HCT116 (cell line): ENCODE measurements at regions not wholly inside any gene's neighbourhood (a gene's known extent, or its start where the extent isn't known, plus 50 kb on each side); places are given as distances from the start of the nearest gene placed in this dataset.

Experiments
- ATAC-seq: fragments of 200-7000 bp; cut with Tn5 transposase; 2 replicates; pipeline ENCODE4 v1.9.1; 2020; ENCODE audit warnings: mild to moderate bottlenecking, moderate library complexity
- BruUV-seq: library from RNA; stranded (reverse); fragments of 400-500 nt; replicated peaks from 2 replicates; lab custom pipeline; 2021; lab: Mats Ljungman, UMichigan
- CTCF ChIA-PET: fragments of 300-600 bp; sonication (Branson Sonifier 250); formaldehyde crosslinking; loops from one replicate; lab custom pipeline; 2021; ENCODE audit warnings: antibody characterized with exemption; lab: Charles Lee
- POLR2A ChIA-PET: fragments of 300-600, 350-600 bp; sonication (Branson Sonifier 250); formaldehyde crosslinking; loops from one replicate; lab custom pipeline; 2021; ENCODE audit warnings: antibody characterized with exemption; lab: Charles Lee
- RAD21 ChIA-PET, 2 experiments: fragments of 300-600 bp; sonication (Branson Sonifier 250); formaldehyde crosslinking; loops; one replicate each; lab custom pipeline; 2023; ENCODE audit warnings: low total read pairs in 2 of 2; ENCODE audit not compliant: uncharacterized antibody in 2 of 2, unreplicated experiment in 2 of 2, low non-redundant PET in 1 of 2; lab: Charles Lee
- DNase-seq: peaks from one replicate; pipeline ENCODE4 v3.0.0-alpha.2; 2010; ENCODE audit warnings: low read depth, low spot score
- H2AFZ ChIP-seq: fragments of 200-600 bp; shearing (Covaris generic), sonication (generic); 2 replicates; pipeline ENCODE4 v1.6.1; 2017; ENCODE audit warnings: low read depth, mixed run types, mixed read lengths, antibody characterized with exemption, low read length; ENCODE audit not compliant: poor library complexity, severe bottlenecking
- H3K27ac ChIP-seq: 2 replicates; pipeline ENCODE4 v1.5.1; 2012; ENCODE audit warnings: low read depth, low read length
- H3K27me3 ChIP-seq: fragments of 200-600 bp; sonication (generic); 2 replicates; pipeline ENCODE4 v1.6.1; 2016; ENCODE audit warnings: mixed run types, low read length, mixed read lengths; ENCODE audit not compliant: insufficient read depth
- H3K36me3 ChIP-seq, 2 experiments: fragments of 200-500 bp in 1 of 2; fragments of 200-600 bp in 1 of 2; sonication (Bioruptor generic) in 1 of 2; sonication (generic) in 1 of 2; 2 replicates each; pipeline versions ENCODE4 v1.5.1 to v1.6.1; 2014 to 2016; ENCODE audit warnings: low read length in 2 of 2, inconsistent platforms in 1 of 2, mixed read lengths in 1 of 2, mixed run types in 1 of 2; ENCODE audit not compliant: insufficient read depth in 2 of 2, control insufficient read depth in 1 of 2
- H3K4me1 ChIP-seq, 2 experiments: fragments of 200-600 bp in 1 of 2; sonication (generic) in 1 of 2; 2 replicates each; pipeline versions ENCODE4 v1.5.1 to v1.6.1; 2012 to 2017; ENCODE audit warnings: low read length in 2 of 2, inconsistent platforms in 1 of 2, mild to moderate bottlenecking in 1 of 2, mixed read lengths in 1 of 2, mixed run types in 1 of 2, moderate library complexity in 1 of 2; ENCODE audit not compliant: insufficient read depth in 2 of 2, control insufficient read depth in 1 of 2
- H3K4me2 ChIP-seq: fragments of 200-600 bp; sonication (generic); 2 replicates; pipeline ENCODE4 v1.6.1; 2017; ENCODE audit warnings: mixed run types, low read length, mixed read lengths
- H3K4me3 ChIP-seq, 2 experiments: fragments of 200-600 bp in 1 of 2; sonication (generic) in 1 of 2; replicated peaks in 1 of 2; 2 replicates each; pipeline ENCODE4 v1.5.1; 2011 to 2016; ENCODE audit warnings: low read length in 2 of 2, control low read depth in 1 of 2, low read depth in 1 of 2, mild to moderate bottlenecking in 1 of 2, mixed read lengths in 1 of 2, mixed run types in 1 of 2
- H3K79me2 ChIP-seq: fragments of 200-600 bp; sonication (generic); 2 replicates; pipeline ENCODE4 v1.6.1; 2017; ENCODE audit warnings: mild to moderate bottlenecking, mixed run types, low read length, moderate library complexity, mixed read lengths; ENCODE audit not compliant: insufficient read depth
- H3K9ac ChIP-seq: fragments of 200-600 bp; sonication (generic); 2 replicates; pipeline ENCODE4 v1.6.1; 2016; ENCODE audit warnings: low read length, mixed read lengths
- H3K9me2 ChIP-seq: fragments of 200-600 bp; sonication (generic), shearing (Covaris generic); 2 replicates; pipeline ENCODE4 v1.6.1; 2017; ENCODE audit warnings: mixed run types, mild to moderate bottlenecking, moderate library complexity; ENCODE audit not compliant: insufficient read depth
- H3K9me3 ChIP-seq, 2 experiments: fragments of 200-500 bp in 1 of 2; fragments of 200-600 bp in 1 of 2; sonication (Bioruptor generic) in 1 of 2; sonication (generic) in 1 of 2; 2 replicates each; pipeline ENCODE4 v1.6.1; 2014 to 2017; ENCODE audit warnings: low read length in 2 of 2, mixed read lengths in 2 of 2, inconsistent platforms in 1 of 2, low read depth in 1 of 2, mild to moderate bottlenecking in 1 of 2, mixed run types in 1 of 2, moderate library complexity in 1 of 2; ENCODE audit not compliant: control insufficient read depth in 1 of 2, insufficient read depth in 1 of 2
- H4K20me1 ChIP-seq: fragments of 200-600 bp; sonication (generic), shearing (Covaris generic); 2 replicates; pipeline ENCODE4 v1.6.1; 2017; ENCODE audit warnings: mixed run types, mild to moderate bottlenecking, moderate library complexity; ENCODE audit not compliant: insufficient read depth
- CBX3 ChIP-seq: IDR thresholded peaks from 2 replicates; pipeline ENCODE4 v1.6.1; 2012; ENCODE audit warnings: low read depth
- FOSL1 ChIP-seq: IDR thresholded peaks from 2 replicates; pipeline ENCODE4 v1.6.1; 2012; ENCODE audit warnings: low read depth
- RAD21 ChIP-seq: IDR thresholded peaks from 2 replicates; pipeline ENCODE4 v1.6.1; 2012; ENCODE audit warnings: low read depth, mild to moderate bottlenecking
- intact Hi-C: fragments of 100-400 bp; cut with micrococcal nuclease; formaldehyde crosslinking; loops from 2 replicates; pipeline ENCODE4 v1.10.0; 2022
- TF ChIP-seq, protein P1 (sequence below): IDR thresholded peaks from 2 replicates; pipeline ENCODE4 v1.6.1; 2012
- TF ChIP-seq, protein P2 (sequence below), 3 experiments: fragments of 200-600 bp in 1 of 3; sonication (generic) in 1 of 3; IDR thresholded peaks in 2 of 3; conservative IDR thresholded peaks in 1 of 3; 2 replicates each; pipeline ENCODE4 v1.5.1; 2012 to 2017; ENCODE audit warnings: low read depth in 2 of 3, low read length in 2 of 3, antibody characterized with exemption in 1 of 3, borderline replicate concordance in 1 of 3, control low read depth in 1 of 3, mild to moderate bottlenecking in 1 of 3, mixed read lengths in 1 of 3, mixed run types in 1 of 3, moderate library complexity in 1 of 3; ENCODE audit not compliant: insufficient read depth in 1 of 3
- TF ChIP-seq, protein P3 (sequence below): IDR thresholded peaks from 2 replicates; pipeline ENCODE4 v1.6.1; 2012; ENCODE audit warnings: low read depth

DNA sequence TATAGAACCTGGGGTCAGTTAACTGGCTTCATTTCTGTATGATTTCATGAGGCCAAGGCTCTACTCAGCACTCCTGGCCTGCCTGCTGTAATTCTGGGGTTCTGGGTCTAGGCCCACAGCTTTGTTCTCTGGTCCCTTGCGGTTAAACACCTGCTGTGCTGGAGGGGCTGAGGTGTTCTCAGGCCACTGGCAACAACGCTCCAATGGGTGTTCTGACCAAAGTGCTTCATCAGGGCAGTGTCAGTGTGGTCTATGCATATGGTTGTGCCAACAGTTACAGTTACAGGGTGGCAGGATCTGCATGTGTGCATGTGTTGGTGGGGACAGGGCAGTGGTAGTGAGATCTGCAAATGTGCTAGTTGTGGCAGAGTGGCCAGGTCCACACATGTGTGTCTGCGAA is 64.1 kb upstream of the GMNC start:
- Histone ChIP-seq H3K4me1 (no peaks in the 10 kb centered on the region), H3K9me2 (no peaks in the 10 kb centered on the region), H3K9me3 (no peaks in the 10 kb centered on the region), H3K36me3 (no peaks in the 10 kb centered on the region), H3K4me3 (no peak overlapping the region), H2AFZ (no peak overlapping the region), H3K27ac (no peak overlapping the region), H3K27me3 (no peaks in the 10 kb centered on the region), H3K4me2 (no peak overlapping the region), H3K79me2 (no peaks in the 10 kb centered on the region), H3K9ac (no peak overlapping the region), H4K20me1 (no peaks in the 10 kb centered on the region)
- ChIA-PET POLR2A (no interaction called here), RAD21 (no interaction called here), CTCF (no interaction called here)
- no TSS peak for BruUV-seq
- ATAC-seq (no peak), DNase-seq (no peak)
- TF ChIP-seq, protein P1, sequence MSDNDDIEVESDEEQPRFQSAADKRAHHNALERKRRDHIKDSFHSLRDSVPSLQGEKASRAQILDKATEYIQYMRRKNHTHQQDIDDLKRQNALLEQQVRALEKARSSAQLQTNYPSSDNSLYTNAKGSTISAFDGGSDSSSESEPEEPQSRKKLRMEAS, result no peak
- TF ChIP-seq FOSL1 (no peak), RAD21 (no peak), CBX3 (no peak)
- TF ChIP-seq, protein P2, sequence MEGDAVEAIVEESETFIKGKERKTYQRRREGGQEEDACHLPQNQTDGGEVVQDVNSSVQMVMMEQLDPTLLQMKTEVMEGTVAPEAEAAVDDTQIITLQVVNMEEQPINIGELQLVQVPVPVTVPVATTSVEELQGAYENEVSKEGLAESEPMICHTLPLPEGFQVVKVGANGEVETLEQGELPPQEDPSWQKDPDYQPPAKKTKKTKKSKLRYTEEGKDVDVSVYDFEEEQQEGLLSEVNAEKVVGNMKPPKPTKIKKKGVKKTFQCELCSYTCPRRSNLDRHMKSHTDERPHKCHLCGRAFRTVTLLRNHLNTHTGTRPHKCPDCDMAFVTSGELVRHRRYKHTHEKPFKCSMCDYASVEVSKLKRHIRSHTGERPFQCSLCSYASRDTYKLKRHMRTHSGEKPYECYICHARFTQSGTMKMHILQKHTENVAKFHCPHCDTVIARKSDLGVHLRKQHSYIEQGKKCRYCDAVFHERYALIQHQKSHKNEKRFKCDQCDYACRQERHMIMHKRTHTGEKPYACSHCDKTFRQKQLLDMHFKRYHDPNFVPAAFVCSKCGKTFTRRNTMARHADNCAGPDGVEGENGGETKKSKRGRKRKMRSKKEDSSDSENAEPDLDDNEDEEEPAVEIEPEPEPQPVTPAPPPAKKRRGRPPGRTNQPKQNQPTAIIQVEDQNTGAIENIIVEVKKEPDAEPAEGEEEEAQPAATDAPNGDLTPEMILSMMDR (IDR thresholded peaks at IDR 0.05 in 2 of 3, conservative IDR thresholded peaks at IDR 0.05 in 1 of 3; ENCODE audit: borderline replicate concordance in 1 of 3, insufficient read depth in 1 of 3, low read depth in 2 of 3, low read length in 2 of 3), result no peak
- TF ChIP-seq, protein P3, sequence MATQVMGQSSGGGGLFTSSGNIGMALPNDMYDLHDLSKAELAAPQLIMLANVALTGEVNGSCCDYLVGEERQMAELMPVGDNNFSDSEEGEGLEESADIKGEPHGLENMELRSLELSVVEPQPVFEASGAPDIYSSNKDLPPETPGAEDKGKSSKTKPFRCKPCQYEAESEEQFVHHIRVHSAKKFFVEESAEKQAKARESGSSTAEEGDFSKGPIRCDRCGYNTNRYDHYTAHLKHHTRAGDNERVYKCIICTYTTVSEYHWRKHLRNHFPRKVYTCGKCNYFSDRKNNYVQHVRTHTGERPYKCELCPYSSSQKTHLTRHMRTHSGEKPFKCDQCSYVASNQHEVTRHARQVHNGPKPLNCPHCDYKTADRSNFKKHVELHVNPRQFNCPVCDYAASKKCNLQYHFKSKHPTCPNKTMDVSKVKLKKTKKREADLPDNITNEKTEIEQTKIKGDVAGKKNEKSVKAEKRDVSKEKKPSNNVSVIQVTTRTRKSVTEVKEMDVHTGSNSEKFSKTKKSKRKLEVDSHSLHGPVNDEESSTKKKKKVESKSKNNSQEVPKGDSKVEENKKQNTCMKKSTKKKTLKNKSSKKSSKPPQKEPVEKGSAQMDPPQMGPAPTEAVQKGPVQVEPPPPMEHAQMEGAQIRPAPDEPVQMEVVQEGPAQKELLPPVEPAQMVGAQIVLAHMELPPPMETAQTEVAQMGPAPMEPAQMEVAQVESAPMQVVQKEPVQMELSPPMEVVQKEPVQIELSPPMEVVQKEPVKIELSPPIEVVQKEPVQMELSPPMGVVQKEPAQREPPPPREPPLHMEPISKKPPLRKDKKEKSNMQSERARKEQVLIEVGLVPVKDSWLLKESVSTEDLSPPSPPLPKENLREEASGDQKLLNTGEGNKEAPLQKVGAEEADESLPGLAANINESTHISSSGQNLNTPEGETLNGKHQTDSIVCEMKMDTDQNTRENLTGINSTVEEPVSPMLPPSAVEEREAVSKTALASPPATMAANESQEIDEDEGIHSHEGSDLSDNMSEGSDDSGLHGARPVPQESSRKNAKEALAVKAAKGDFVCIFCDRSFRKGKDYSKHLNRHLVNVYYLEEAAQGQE, result no peak
- intact Hi-C loops, result no loop called here
